ENCODE measurements at regions not wholly inside any gene's neighbourhood (a gene's known extent, or its start where the extent isn't known, plus 50 kb on each side); places are given as distances from the start of the nearest gene placed in this dataset.

- TF ChIP-seq EZH2phosphoT487 (IDR thresholded peaks at IDR 0.05; ENCODE audit: borderline replicate concordance) (no peak), YY1 (IDR thresholded peaks at IDR 0.05; ENCODE audit: extremely low read depth, insufficient replicate concordance, low read depth, low read length) (no peak), ELF1 (IDR thresholded peaks at IDR 0.05; ENCODE audit: borderline replicate concordance, low read depth) (no peak)
Measured at GRCh38 chr9:95736891-95737522, 138.5 kb upstream of the ERCC6L2 start (continued).

GRCh38 chr9:95736370-95736769 is 139.1 kb upstream of the ERCC6L2 start:
- peaks cover 0 to 6% of the 10 kb centered on the region in 2 experiments; a peak in 2 of 4 replicates for H3K4me1 ChIP-seq (ENCODE audit: control insufficient read depth in 1 of 2, insufficient read depth in 2 of 2, low read length in 2 of 2)
- ChIA-PET POLR2A (interaction anchor here (1.0 kb wide), 1 partner anchor 139 kb away, joined by 3 read pairs; no protein-coding TSS in a partner anchor), CTCF (interaction anchor here (1.0 to 1.5 kb wide), 6 partner anchors 9 to 21 kb away, joined by 4 to 16 read pairs (median 6); no protein-coding TSS in a partner anchor), RAD21 (ENCODE audit: low non-redundant PET in 1 of 2, low total read pairs in 2 of 2, uncharacterized antibody in 2 of 2, unreplicated experiment in 2 of 2) (interaction anchor here in 1 of 2 experiments (0.8 kb wide), 1 partner anchor 546 kb away, joined by 3 read pairs; no protein-coding TSS in a partner anchor)
- intact Hi-C loops (cut with micrococcal nuclease), result no loop called here
- ATAC-seq (peak; percentile 95), DNase-seq (ENCODE audit: low read depth, low spot score) (no peak)
- H3K4me3 ChIP-seq (replicated peaks in 1 of 2; ENCODE audit: low read depth in 1 of 2, low read length in 2 of 2), result no peak overlapping the region
- no peak overlapping the region for H3K4me2 ChIP-seq (ENCODE audit: low read length)
- H3K9me3 ChIP-seq (ENCODE audit: control insufficient read depth in 1 of 2, insufficient read depth in 1 of 2, low read depth in 1 of 2, low read length in 2 of 2), result no peaks in the 10 kb centered on the region
- H3K27me3 ChIP-seq (ENCODE audit: insufficient read depth, low read length), result no peaks in the 10 kb centered on the region
- H3K27ac ChIP-seq (ENCODE audit: low read depth, low read length), result no peak overlapping the region
- H3K79me2 ChIP-seq (ENCODE audit: insufficient read depth, low read length), result no peaks in the 10 kb centered on the region
- no peak overlapping the region for H2AFZ ChIP-seq (ENCODE audit: low read depth, low read length, poor library complexity, severe bottlenecking)
- no peak overlapping the region for H3K9ac ChIP-seq (ENCODE audit: low read length)
- no TSS peak for BruUV-seq (replicated peaks)
- no peaks in the 10 kb centered on the region for H4K20me1 ChIP-seq (ENCODE audit: insufficient read depth)
- no peaks in the 10 kb centered on the region for H3K9me2 ChIP-seq (ENCODE audit: insufficient read depth)
- no peaks in the 10 kb centered on the region for H3K36me3 ChIP-seq (ENCODE audit: control insufficient read depth in 1 of 2, insufficient read depth in 2 of 2, low read length in 2 of 2)
- TF ChIP-seq EZH2 (IDR thresholded peaks at IDR 0.05) (no peak), CTCF (IDR thresholded peaks at IDR 0.05 in 2 of 3, conservative IDR thresholded peaks at IDR 0.05 in 1 of 3; ENCODE audit: borderline replicate concordance in 1 of 3, insufficient read depth in 1 of 3, low read depth in 2 of 3, low read length in 2 of 3) (peak in 2 of 3 experiments; percentile 61 to 72; a peak in 4 of 6 replicates), CBX3 (IDR thresholded peaks at IDR 0.05; ENCODE audit: low read depth) (no peak)
